ENCODE measurements at regions not wholly inside any gene's neighbourhood (a gene's known extent, or its start where the extent isn't known, plus 50 kb on each side); places are given as distances from the start of the nearest gene placed in this dataset.

GRCh38 chr7:115758025-115758424 is 272.5 kb downstream of the TFEC start:
- DNase-seq, result no peak
- H3K9me3 ChIP-seq (replicated peaks in 1 of 3), result no peaks in the 10 kb centered on the region
- 69 to 80% (median 75%) methylated on average over 3 of the region's 3 CpGs for WGBS, 4 donors
- H3K27ac ChIP-seq, result no peak overlapping the region
- H3K4me3 ChIP-seq, result no peak overlapping the region
- H3K36me3 ChIP-seq (replicated peaks in 1 of 2), result no peaks in the 10 kb centered on the region
- intact Hi-C loops (cut with DNase I), result no loop called here
- H3K27me3 ChIP-seq, result no peaks in the 10 kb centered on the region
- no peak for TF ChIP-seq POLR2A (IDR thresholded peaks at IDR 0.05)
- no peaks in the 10 kb centered on the region for H3K4me1 ChIP-seq (replicated peaks in 1 of 2)

- intact Hi-C loops (cut with DNase I), result no loop called here
- no peak for TF ChIP-seq POLR2A (IDR thresholded peaks at IDR 0.05)
- TF ChIP-seq, protein P1, sequence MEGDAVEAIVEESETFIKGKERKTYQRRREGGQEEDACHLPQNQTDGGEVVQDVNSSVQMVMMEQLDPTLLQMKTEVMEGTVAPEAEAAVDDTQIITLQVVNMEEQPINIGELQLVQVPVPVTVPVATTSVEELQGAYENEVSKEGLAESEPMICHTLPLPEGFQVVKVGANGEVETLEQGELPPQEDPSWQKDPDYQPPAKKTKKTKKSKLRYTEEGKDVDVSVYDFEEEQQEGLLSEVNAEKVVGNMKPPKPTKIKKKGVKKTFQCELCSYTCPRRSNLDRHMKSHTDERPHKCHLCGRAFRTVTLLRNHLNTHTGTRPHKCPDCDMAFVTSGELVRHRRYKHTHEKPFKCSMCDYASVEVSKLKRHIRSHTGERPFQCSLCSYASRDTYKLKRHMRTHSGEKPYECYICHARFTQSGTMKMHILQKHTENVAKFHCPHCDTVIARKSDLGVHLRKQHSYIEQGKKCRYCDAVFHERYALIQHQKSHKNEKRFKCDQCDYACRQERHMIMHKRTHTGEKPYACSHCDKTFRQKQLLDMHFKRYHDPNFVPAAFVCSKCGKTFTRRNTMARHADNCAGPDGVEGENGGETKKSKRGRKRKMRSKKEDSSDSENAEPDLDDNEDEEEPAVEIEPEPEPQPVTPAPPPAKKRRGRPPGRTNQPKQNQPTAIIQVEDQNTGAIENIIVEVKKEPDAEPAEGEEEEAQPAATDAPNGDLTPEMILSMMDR (IDR thresholded peaks at IDR 0.05), result no peak
- no peaks in the 10 kb centered on the region for H3K9me3 ChIP-seq (replicated peaks in 1 of 3)
- no peak overlapping the region for H3K27ac ChIP-seq
- H3K4me1 ChIP-seq (replicated peaks in 1 of 2), result no peaks in the 10 kb centered on the region
- no peaks in the 10 kb centered on the region for H3K36me3 ChIP-seq (replicated peaks in 1 of 2)
- H3K4me3 ChIP-seq, result no peak overlapping the region
- H3K27me3 ChIP-seq, result no peaks in the 10 kb centered on the region
- 71 to 77% (median 75%) methylated on average over 2 of the region's 2 CpGs for WGBS, 4 donors
- DNase-seq, result no peak
Measured at GRCh38 chr7:115754226-115754625, 276.3 kb downstream of the TFEC start.

DNA sequence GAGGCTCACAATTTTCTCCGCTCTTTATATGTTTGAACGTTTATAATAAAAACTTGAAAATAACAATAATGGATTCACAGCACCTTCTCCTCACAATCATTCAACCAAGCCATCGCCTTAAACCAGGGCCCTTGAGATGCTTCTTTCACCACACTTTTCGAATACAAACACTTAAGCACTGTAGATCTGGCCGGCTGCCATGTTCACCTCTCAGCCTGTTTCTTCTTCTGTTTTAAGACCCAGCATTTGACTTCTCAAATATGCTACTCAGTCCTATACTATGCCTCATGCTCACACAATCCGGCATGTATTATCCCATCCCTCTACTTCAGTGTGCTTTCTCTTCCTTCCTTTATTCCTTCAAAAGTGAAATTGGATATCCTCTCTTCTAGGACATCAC is 280.6 kb downstream of the TFEC start:
- no peak overlapping the region for H3K27ac ChIP-seq
- TF ChIP-seq, protein P1 (IDR thresholded peaks at IDR 0.05), result no peak
- TF ChIP-seq POLR2A (IDR thresholded peaks at IDR 0.05), result no peak
- no peak for DNase-seq
- no peaks in the 10 kb centered on the region for H3K27me3 ChIP-seq
- no peaks in the 10 kb centered on the region for H3K4me1 ChIP-seq (replicated peaks in 1 of 2)
- intact Hi-C loops (cut with DNase I), result no loop called here
- H3K36me3 ChIP-seq (replicated peaks in 1 of 2), result no peaks in the 10 kb centered on the region
- H3K4me3 ChIP-seq, result no peak overlapping the region
- 77 to 83% (median 80%) methylated on average over 6 of the region's 6 CpGs for WGBS, 4 donors
- peaks cover 0 to 3% (median 0%) of the 10 kb centered on the region in 3 donors for H3K9me3 ChIP-seq (replicated peaks in 1 of 3)

DNA sequence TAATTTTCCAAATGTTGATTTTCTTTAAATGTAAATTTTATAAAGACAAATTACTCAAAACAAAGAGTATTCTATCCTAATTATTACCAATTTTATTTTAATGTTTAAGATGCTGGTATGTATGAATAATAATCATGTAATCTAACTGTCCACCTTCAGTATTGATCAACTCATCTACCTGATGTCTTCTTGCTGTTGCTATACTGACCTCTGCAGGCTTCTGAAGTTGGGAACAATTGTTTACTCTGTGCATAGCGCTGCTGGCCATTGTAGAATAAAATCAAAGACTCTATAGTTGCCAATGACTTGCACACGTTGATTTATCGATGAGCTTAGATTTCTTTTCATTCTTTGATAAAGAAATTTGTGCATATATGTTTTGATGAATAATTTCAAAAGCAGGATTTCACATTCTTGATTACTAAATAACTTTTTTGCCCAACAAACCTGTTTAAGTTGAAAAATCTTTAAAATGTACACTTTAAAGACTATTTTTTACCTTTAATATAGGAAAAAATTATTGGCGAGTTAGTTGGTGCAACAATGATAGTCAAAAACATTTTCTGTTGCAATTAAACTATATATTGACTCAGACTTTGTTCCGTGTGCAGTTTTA is 282.3 kb downstream of the TFEC start:
- intact Hi-C loops (cut with DNase I), result no loop called here
- no peak overlapping the region for H3K4me3 ChIP-seq

More for the DNA sequence above, 282.3 kb downstream of the TFEC start:
- H3K27me3 ChIP-seq, result no peaks in the 10 kb centered on the region
- WGBS, 4 donors, result 50 to 63% (median 55%) methylated on average over 5 of the region's 5 CpGs
- H3K36me3 ChIP-seq (replicated peaks in 1 of 2), result no peaks in the 10 kb centered on the region
- DNase-seq, result no peak
- H3K9me3 ChIP-seq (replicated peaks in 1 of 3), result peaks cover 0 to 6% (median 0%) of the 10 kb centered on the region in 3 donors
- H3K27ac ChIP-seq, result no peak overlapping the region
- no peak for TF ChIP-seq POLR2A (IDR thresholded peaks at IDR 0.05)
- TF ChIP-seq, protein P1 (IDR thresholded peaks at IDR 0.05), result no peak
- no peaks in the 10 kb centered on the region for H3K4me1 ChIP-seq (replicated peaks in 1 of 2)
